Testis (tissue), 2 donors: ENCODE measurements at regions not wholly inside any gene's neighbourhood (a gene's known extent, or its start where the extent isn't known, plus 50 kb on each side); places are given as distances from the start of the nearest gene placed in this dataset.

Experiments used
- DNase-seq: peaks from one replicate; pipeline ENCODE4 v3.0.0-alpha.2; 2019
- H3K27ac ChIP-seq, 2 donors: fragments of 200-600 bp; sonication (generic); one replicate each; pipeline ENCODE4 v1.5.1; 2019
- H3K27me3 ChIP-seq: fragments of 200-600 bp; sonication (generic); one replicate; pipeline ENCODE4 v1.5.1; 2019
- H3K36me3 ChIP-seq: fragments of 200-600 bp; sonication (generic); one replicate; pipeline ENCODE4 v1.5.1; 2017; ENCODE audit warnings: low read depth; ENCODE audit errors: missing control alignments
- H3K4me1 ChIP-seq: fragments of 200-600 bp; sonication (generic); one replicate; pipeline ENCODE4 v1.5.1; 2019
- H3K4me3 ChIP-seq, 2 donors: fragments of 200-600 bp; sonication (generic); one replicate each; pipeline ENCODE4 v1.5.1; 2017 to 2019
- H3K9me3 ChIP-seq: fragments of 200-600 bp; sonication (generic); one replicate; pipeline ENCODE4 v1.5.1; 2017
- POLR2A ChIP-seq: fragments of 450-650 bp; IDR thresholded peaks from one replicate; pipeline ENCODE4 v1.6.1; 2017; ENCODE audit warnings: antibody characterized with exemption, mild to moderate bottlenecking, moderate library complexity
- WGBS, 2 donors: methylation state at CpG; one replicate each; pipeline ENCODE4 v1.1.5; 2018; 5-methylcytosine and 5-hydroxymethylcytosine counted together
- intact Hi-C: fragments of 100-400 bp; cut with DNase I; formaldehyde crosslinking; loops from one replicate; pipeline ENCODE4 v1.15.1; 2023; ENCODE audit warnings: low total_unique reads
- small RNA-seq, 2 donors: library from RNA; depleted of rRNA; stranded (forward); fragments of <200 nt; gene quantifications; one replicate each; pipeline ENCODE3, GENCODE V24; 2016
- TF ChIP-seq, protein P1 (sequence below), 3 experiments: fragments of 450-650 bp in 2 of 3; fragments of 200-600 bp in 1 of 3; sonication (generic) in 1 of 3; IDR thresholded peaks; one replicate each; pipeline ENCODE4 v1.5.1; 2016 to 2019; ENCODE audit warnings: antibody characterized with exemption in 3 of 3, mild to moderate bottlenecking in 2 of 3, moderate library complexity in 1 of 3

DNA sequence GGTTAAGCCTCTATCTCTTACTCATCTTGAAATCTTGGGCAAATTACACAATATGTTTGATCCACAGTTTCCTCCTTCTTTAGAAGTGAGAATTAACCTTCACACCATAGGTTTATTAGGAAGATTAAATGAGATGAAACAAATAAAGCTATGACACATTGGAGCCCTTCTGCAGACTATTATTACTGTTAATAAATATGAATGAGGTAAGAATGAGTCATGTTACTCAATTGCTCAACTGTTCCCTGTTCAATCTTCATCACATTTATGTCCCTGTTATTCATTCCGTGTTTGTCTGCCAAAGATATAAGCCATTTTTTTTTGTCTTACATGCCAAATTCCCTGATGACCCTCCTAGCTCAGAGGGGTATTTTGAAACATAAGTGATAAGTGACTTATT, 52.1 kb upstream of the PAPPA start:
- Histone ChIP-seq H3K36me3 (no peaks in the 10 kb centered on the region), H3K27me3 (no peaks in the 10 kb centered on the region), H3K9me3 (no peaks in the 10 kb centered on the region), H3K4me3 (no peak overlapping the region), H3K27ac (no peak overlapping the region), H3K4me1 (no peaks in the 10 kb centered on the region)
- intact Hi-C loops = no loop called here
- no peak for DNase-seq
- no peak for TF ChIP-seq POLR2A
- TF ChIP-seq, protein P1, sequence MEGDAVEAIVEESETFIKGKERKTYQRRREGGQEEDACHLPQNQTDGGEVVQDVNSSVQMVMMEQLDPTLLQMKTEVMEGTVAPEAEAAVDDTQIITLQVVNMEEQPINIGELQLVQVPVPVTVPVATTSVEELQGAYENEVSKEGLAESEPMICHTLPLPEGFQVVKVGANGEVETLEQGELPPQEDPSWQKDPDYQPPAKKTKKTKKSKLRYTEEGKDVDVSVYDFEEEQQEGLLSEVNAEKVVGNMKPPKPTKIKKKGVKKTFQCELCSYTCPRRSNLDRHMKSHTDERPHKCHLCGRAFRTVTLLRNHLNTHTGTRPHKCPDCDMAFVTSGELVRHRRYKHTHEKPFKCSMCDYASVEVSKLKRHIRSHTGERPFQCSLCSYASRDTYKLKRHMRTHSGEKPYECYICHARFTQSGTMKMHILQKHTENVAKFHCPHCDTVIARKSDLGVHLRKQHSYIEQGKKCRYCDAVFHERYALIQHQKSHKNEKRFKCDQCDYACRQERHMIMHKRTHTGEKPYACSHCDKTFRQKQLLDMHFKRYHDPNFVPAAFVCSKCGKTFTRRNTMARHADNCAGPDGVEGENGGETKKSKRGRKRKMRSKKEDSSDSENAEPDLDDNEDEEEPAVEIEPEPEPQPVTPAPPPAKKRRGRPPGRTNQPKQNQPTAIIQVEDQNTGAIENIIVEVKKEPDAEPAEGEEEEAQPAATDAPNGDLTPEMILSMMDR (IDR thresholded peaks at IDR 0.05) = no peak
- WGBS, 2 donors = 66 to 84% methylated on average over 1 of the region's 1 CpG

DNA sequence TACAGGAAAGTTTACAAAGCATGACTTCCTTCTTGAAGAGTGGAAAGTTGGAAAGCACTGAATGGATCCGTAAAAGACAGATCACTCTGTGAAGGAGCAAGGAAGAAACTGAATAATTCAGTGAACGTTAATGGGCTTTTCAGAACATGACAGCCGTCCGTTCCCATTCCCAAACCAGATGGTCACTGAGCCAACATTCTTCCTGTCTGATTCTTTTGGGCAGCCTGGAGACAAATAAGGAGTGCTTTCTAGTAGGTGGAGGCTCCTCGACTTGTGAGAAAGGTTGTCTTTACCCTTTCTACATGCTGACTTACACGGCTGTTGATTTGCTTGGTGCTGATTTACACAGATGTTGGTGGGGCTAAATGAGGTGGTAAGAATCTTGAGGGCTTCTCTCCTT, 51.0 kb upstream of the PAPPA start:
- Histone ChIP-seq H3K36me3 (no peaks in the 10 kb centered on the region), H3K4me3 (no peak overlapping the region), H3K9me3 (no peaks in the 10 kb centered on the region), H3K27ac (no peak overlapping the region), H3K4me1 (no peaks in the 10 kb centered on the region), H3K27me3 (no peaks in the 10 kb centered on the region)
- no peak for DNase-seq
- intact Hi-C loops = no loop called here
- 84 to 92% methylated on average over 6 of the region's 6 CpGs for WGBS, 2 donors
- TF ChIP-seq, protein P1 (IDR thresholded peaks at IDR 0.05) = no peak
- no peak for TF ChIP-seq POLR2A

Small RNA genes lying in the stretch of these regions (small RNA-seq; reads per million reads assigned to genes)
- gene RF00004 = 0 reads per million in 2 donors
